Glomerular endothelial cell (primary cell): ENCODE measurements at regions not wholly inside any gene's neighbourhood (a gene's known extent, or its start where the extent isn't known, plus 50 kb on each side); places are given as distances from the start of the nearest gene placed in this dataset.
"Not testable (repeated sequence)": the region's sequence is repeated elsewhere in the genome, so short reads cannot be mapped to it uniquely, and the experiment has no call there.

Source experiments
- DNase-seq: peaks from one replicate; pipeline ENCODE4 v3.0.0-alpha.2; 2011; ENCODE audit warnings: low read depth, low spot score; ENCODE audit errors: extremely low read depth

GRCh38 chr16:29297809-29298177 lies 108.7 kb downstream of the NPIPB11 start:
- not testable (repeated sequence) for DNase-seq

- DNase-seq = not testable (repeated sequence)
Measured at GRCh38 chr16:29297144-29297808, 109.2 kb downstream of the NPIPB11 start.

DNA sequence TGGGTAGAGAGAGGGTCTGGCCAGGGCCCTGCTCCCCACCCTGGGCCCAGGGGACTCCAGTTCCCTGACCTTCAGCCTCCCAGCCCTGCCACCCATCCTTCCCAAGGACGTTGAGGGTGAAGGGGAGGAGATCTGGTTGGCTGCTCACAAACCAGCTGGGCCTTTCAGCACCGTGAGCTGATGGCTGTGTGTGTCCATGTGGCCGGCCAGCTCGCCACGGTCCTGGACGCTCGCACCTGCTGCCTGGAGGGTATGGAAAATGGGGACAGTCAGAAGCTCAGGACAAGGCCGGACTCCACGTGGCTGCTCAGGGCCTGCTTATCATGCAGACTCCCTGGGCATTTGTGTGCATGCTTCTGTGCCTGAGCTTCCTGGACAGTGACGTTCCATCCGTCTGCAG lies 110.3 kb downstream of the NPIPB11 start:
- DNase-seq = not testable (repeated sequence)

GRCh38 chr16:29294951-29295795 lies 111.3 kb downstream of the NPIPB11 start:
- not testable (repeated sequence) for DNase-seq

DNA sequence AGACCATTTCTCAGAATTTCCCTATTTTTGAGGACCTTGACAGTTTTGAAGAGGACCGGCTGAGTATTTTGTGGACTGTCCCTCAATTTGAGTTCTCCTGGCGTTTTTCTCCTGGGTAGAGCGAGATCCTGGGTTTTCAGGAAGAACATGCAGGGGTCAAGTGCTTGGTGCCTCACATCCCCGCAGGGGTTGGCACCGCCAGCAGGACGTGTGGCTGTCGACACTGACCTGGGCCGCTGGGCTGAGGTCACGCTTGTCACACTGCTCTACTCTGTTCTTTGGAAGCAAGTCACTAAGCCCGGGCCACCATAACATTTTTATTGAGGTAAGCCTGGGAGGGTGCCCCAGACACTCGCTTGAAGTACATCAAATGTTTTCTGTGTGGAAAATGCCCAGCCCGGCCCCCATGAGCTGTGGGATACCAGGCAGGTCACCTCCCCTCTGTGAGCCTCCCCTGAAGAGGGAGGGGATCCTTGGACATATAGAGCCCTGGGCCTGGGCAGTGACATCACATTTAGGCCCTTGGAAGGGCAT lies 112.0 kb downstream of the NPIPB11 start:
- DNase-seq = not testable (repeated sequence)

- DNase-seq = not testable (repeated sequence)
Measured at GRCh38 chr16:29293545-29293944, 113.0 kb downstream of the NPIPB11 start.

DNA sequence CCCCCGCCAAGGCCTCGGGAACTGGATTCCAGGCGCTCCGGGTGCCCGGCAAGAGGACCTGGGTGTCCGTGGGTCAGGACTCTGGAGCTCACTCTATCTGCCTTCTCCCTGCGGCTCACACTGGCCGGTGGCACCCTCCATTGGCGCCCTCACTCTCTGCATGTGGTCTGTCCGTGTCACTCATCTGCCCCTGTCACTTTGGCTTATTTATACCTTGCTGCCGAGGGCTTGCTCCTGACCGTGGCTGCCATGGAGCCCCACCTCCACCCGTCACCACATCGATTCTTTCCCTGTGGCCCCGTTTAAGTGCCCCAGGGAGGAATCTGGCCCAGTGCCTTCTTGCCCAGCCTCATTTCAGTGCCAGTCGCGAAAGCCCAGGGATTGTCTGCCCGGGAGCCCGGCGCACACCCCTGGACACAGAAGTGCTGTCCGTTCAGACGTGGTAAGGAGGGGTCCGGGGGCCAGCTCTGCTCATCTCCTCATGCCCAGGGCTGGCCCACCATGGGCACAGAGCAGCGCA lies 113.5 kb downstream of the NPIPB11 start:
- DNase-seq = not testable (repeated sequence)

DNA sequence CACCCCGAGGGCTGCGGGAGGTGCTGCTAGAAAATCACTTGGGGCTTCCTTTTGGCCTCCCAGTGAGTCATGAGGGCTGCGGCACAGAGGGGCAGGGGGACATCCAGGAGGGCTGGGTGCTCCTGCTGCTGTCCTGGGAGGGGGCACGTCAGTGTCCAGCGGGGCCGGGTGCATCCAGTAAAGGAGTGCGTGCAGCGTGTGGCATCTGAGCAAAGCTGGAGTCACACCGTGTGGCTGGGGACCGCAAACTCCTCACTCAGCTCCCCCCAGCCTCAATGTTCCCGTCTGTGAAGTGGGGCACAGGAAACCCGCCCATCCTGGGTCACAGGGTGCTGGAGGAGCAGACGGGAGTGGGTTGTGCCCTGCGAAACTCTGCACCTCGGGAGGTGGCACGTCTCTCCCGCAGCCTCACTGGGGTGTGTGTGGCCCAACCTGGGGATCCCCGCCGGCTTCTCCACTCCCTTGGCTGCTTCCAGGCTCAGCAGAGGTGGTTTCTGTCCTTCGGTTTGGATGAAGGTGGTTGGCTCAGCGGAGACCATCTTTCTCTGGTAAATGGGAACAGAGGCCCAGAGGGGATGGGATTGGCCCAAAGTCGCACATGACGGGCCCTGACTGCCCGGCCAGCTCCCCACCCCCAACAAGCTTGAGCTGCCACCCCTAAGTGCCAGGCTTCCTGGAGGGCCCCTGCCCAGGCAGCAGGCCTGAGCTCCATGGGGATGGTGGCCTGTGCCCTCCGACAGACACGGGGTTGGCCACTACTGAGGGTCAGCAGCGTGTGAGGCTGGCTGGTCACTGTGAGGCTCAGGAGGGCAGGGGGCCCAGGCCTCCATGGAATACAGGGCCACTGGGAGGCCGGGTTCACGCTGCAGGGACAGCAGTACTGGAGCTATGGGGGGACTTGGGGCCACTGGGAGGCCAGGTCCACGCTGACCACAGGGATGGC lies 114.9 kb downstream of the NPIPB11 start:
- DNase-seq = not testable (repeated sequence)

GRCh38 chr16:29290631-29291247 lies 115.8 kb downstream of the NPIPB11 start:
- peak; percentile 54 for DNase-seq

DNA sequence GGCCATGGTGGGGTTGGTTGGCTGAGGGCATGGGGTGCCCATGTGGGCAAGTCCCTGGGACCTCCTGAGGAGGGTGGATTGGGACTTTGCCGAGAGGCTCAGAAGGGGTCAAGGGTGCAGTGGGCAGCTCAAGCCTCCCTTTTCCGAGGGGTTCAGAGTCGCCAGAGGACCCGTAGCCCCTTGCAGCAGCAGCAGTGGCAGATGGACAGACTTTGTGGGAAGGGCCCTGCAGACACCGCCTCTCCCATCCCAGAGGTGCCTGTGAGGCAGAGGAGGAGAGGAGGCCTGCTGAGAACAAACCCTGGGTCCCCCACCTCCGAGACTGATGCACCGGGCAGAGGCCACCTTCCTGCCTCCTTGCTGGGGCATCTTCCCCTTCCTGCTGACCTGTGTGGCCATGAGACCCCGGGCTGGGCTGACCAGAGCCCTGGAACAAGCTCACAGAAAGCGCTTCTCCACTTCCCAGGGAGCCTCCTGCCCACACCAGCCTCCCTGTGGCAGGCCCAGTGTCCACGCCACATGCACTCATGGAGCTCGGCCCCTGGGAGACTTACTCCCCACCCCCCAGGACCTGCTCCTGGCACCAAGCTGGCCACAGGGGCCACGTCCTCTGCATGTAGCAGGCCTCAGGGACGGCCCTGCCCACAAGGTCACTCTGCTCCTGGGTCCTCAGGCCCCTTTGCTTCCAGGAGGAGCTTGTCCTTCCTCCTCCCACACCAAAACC lies 116.8 kb downstream of the NPIPB11 start:
- not testable (repeated sequence) for DNase-seq

- DNase-seq = not testable (repeated sequence)
Measured at GRCh38 chr16:29288711-29289474, 117.6 kb downstream of the NPIPB11 start.

- not testable (repeated sequence) for DNase-seq
Measured at GRCh38 chr16:29287871-29288535, 118.5 kb downstream of the NPIPB11 start.

DNA sequence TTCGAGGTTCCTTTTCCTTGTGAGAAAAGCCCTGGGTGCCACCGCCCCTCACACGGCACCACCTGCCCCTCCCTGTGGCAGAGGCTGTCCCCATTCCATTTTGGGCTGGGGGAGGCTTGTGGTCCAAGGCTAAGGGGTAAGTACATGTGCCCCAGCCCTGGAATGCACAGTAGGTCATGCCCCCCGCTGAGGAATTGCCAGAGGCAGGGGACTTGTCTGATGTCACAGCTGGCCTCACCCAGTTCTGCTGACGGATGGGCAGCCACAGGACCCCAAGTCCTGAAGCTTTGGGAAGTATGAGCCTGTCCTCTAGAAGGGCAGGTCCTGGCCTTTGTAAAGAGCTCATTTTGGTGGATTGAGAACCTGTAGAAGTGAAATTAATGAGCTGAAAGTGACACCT lies 119.3 kb downstream of the NPIPB11 start:
- DNase-seq = not testable (repeated sequence)

DNA sequence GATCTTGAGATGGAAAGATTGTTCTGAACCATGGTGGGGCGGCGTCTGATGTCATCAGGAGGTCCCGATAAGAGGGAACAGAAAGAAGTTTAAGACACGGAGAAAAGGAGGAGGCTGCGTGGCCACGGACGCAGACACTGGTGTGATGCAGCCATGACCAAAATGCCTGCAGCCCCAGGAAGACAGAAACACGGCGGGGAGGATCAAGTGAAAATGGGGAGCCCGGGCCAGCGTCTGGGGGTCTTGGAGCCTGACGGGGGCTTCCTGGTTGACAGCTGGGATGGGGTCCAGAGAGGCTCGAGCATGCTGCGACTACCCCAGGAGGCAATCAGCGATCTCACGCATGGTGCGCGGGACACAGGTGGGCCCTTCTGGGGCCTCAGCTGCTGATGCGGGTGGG lies 119.7 kb downstream of the NPIPB11 start:
- DNase-seq = not testable (repeated sequence)

- DNase-seq = not testable (repeated sequence)
Measured at GRCh38 chr16:29286161-29286560, 120.3 kb downstream of the NPIPB11 start.

- not testable (repeated sequence) for DNase-seq
Measured at GRCh38 chr16:29285151-29285885, 121.2 kb downstream of the NPIPB11 start.

DNA sequence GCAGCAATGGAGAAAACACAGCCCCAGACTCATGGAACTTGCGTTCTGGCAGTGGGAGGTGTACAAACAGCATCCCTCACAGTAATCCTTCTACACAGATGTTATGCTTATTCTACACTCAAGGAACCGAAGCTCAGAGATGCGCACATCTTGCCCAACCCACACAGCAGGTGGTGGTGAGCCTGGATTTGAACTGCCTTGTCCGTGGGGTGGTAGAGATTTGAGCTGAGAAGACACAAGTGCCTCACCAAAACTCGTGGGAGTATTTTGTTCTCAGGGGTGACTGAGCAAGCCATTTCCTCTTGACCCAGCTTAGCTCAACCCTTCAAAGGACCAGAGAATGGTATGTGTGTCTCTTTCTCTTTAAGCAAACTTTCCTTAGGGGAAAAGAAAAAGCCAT lies 121.8 kb downstream of the NPIPB11 start:
- not testable (repeated sequence) for DNase-seq
